ENCODE measurements at regions not wholly inside any gene's neighbourhood (a gene's known extent, or its start where the extent isn't known, plus 50 kb on each side); places are given as distances from the start of the nearest gene placed in this dataset.
A peak's percentile ranks its signal among the peaks of the same experiment; 100 is the strongest.

DNA sequence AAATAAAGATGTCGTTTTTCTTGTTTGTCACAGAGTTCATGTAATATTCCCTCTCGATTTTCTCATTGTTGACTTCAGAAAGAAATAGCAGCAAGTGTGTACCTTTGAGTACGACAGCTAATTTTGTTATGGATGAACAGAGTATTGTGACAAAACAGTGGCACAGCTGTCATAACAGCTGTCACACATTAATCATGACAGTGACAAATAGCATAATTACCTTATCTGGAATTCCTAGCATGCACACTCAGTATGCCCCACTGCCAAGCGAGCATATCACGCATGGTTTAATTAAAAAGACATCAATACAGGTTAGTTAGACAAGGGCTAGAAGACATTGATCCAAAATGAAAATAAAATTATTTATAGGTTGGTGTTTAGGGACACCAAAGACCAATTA lies 375.1 kb downstream of the SPATA31D1 start:
- Mint-ChIP-seq H3K9me3 (no peaks in the 10 kb centered on the region), H3K27ac (peak overlapping the region; percentile 31 to 83 (median 65)), H3K36me3 (ENCODE audit: low read depth) (no peaks in the 10 kb centered on the region), H3K27me3 (ENCODE audit: low read depth) (no peaks in the 10 kb centered on the region), H3K4me1 (peaks cover 44% of the 10 kb centered on the region), H3K4me3 (peak overlapping the region in 1 of 3 experiments; percentile 27)
- TF ChIP-seq, protein P1, sequence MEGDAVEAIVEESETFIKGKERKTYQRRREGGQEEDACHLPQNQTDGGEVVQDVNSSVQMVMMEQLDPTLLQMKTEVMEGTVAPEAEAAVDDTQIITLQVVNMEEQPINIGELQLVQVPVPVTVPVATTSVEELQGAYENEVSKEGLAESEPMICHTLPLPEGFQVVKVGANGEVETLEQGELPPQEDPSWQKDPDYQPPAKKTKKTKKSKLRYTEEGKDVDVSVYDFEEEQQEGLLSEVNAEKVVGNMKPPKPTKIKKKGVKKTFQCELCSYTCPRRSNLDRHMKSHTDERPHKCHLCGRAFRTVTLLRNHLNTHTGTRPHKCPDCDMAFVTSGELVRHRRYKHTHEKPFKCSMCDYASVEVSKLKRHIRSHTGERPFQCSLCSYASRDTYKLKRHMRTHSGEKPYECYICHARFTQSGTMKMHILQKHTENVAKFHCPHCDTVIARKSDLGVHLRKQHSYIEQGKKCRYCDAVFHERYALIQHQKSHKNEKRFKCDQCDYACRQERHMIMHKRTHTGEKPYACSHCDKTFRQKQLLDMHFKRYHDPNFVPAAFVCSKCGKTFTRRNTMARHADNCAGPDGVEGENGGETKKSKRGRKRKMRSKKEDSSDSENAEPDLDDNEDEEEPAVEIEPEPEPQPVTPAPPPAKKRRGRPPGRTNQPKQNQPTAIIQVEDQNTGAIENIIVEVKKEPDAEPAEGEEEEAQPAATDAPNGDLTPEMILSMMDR (IDR thresholded peaks at IDR 0.05; ENCODE audit: unreplicated experiment in 3 of 3), result no peak

DNA sequence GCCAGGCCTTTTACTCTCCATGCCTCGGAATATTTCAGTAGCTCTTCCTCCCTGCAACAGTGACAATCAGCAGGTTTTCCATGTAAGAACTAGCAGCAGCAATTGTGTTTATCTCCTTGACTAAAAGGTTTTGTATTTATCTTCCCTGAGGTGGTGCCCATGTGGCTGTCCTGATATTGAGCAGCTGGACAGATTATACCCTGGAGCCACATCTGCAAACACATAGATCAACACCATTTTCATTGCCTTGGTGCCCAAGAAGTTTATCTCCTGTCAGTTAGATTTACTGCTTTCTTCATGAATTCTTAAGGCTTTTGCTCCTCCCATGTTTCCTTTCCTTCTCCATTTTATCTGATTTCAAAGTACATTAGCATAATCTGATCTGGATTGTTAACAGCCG lies 378.4 kb downstream of the SPATA31D1 start:
- TF ChIP-seq, protein P1 (IDR thresholded peaks at IDR 0.05; ENCODE audit: unreplicated experiment in 3 of 3), result no peak
- Mint-ChIP-seq H3K36me3 (ENCODE audit: low read depth) (no peaks in the 10 kb centered on the region), H3K9me3 (no peaks in the 10 kb centered on the region), H3K4me3 (no peak overlapping the region), H3K4me1 (peaks cover 38% of the 10 kb centered on the region), H3K27ac (peak overlapping the region in 2 of 3 experiments; percentile 16 to 36), H3K27me3 (ENCODE audit: low read depth) (no peaks in the 10 kb centered on the region)

DNA sequence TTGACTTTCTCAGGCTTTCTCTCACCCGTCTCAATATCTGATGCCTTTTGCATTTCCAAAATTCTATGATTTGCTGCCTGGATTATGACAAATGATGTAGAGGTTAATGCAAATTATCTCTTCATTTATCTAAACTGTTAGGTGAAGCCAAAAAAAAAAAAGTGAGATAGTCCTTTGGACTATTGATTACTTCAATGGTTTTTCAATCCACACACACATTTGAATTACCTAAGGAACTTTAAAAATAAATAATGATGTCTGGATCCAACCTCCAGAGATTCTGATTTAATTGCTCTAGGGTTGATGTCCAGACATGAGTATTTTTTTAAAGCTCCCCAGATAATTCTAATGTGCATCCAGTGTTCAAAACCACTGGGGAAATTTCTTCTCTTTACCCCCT lies 379.4 kb downstream of the SPATA31D1 start:
- H3K9me3 Mint-ChIP-seq, result peaks cover 2% of the 10 kb centered on the region

DNA sequence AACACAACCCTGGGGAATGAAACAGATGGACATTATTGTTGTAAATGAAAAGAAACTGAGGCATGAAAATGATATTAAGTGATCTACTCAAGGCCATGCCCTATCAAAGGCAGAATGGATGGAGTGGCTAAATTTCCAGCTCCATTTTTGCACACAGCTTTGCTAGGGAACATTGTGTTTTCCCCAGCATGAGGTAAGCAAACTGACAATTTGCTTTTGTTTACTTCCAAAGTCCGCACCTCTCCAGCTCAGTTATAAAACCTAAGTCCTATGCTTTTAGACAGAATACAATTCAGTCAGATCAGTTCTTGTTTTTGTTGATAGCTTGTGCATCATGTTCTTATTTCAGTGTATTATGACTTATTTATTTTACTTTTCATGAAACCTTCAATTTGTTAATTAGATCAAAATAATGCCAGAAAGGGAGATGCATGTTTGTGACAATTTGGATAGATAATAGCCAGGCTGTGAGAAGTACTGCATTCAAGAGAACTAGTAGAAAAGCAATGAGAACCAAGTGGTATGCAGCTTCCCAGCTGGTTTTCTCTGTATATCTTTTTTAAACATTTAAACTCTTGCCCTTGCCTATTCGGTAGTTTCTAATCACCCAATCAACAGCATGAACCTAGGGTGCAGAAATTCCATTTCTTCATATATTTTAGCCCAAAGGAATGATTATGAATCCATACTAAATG lies 380.8 kb downstream of the SPATA31D1 start:
- TF ChIP-seq, protein P1 (IDR thresholded peaks at IDR 0.05; ENCODE audit: unreplicated experiment in 3 of 3), result no peak
- peaks cover 10% of the 10 kb centered on the region for H3K9me3 Mint-ChIP-seq

More for the DNA sequence above, 379.4 kb downstream of the SPATA31D1 start:
- TF ChIP-seq, protein P1 (IDR thresholded peaks at IDR 0.05; ENCODE audit: unreplicated experiment in 3 of 3), result no peak
- no peak overlapping the region for H3K4me3 Mint-ChIP-seq
- H3K27me3 Mint-ChIP-seq (ENCODE audit: low read depth), result no peaks in the 10 kb centered on the region
- peaks cover 34% of the 10 kb centered on the region for H3K4me1 Mint-ChIP-seq
- H3K36me3 Mint-ChIP-seq (ENCODE audit: low read depth), result no peaks in the 10 kb centered on the region
- no peak overlapping the region for H3K27ac Mint-ChIP-seq

DNA sequence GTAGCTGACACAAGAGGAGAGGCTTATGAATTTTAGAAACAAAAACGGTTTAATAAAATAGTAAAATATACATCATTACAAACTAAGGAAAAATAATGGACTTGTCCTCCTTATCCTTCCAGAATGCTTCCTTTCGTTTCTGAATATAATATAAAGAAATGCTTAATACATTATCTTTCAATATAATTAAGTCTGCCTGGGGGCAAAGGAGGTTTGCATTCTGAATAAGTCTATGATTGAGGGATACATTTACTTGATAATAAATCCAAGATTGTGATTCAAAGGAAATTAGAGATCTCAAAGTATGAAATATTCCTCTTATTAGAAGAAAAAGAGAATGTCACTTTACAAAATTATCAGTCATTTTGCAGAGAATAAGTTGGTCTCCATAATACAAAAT lies 386.5 kb downstream of the SPATA31D1 start:
- Mint-ChIP-seq H3K27ac (no peak overlapping the region), H3K36me3 (ENCODE audit: low read depth) (no peaks in the 10 kb centered on the region), H3K4me3 (no peak overlapping the region), H3K9me3 (peaks cover 32% of the 10 kb centered on the region), H3K4me1 (no peaks in the 10 kb centered on the region), H3K27me3 (ENCODE audit: low read depth) (peaks cover 4% of the 10 kb centered on the region)
- TF ChIP-seq, protein P1 (IDR thresholded peaks at IDR 0.05; ENCODE audit: unreplicated experiment in 3 of 3), result no peak

More for the DNA sequence above, 380.8 kb downstream of the SPATA31D1 start:
- H3K27me3 Mint-ChIP-seq (ENCODE audit: low read depth), result no peaks in the 10 kb centered on the region
- H3K4me1 Mint-ChIP-seq, result peaks cover 20% of the 10 kb centered on the region
- no peaks in the 10 kb centered on the region for H3K36me3 Mint-ChIP-seq (ENCODE audit: low read depth)
- H3K27ac Mint-ChIP-seq, result no peak overlapping the region
- no peak overlapping the region for H3K4me3 Mint-ChIP-seq

DNA sequence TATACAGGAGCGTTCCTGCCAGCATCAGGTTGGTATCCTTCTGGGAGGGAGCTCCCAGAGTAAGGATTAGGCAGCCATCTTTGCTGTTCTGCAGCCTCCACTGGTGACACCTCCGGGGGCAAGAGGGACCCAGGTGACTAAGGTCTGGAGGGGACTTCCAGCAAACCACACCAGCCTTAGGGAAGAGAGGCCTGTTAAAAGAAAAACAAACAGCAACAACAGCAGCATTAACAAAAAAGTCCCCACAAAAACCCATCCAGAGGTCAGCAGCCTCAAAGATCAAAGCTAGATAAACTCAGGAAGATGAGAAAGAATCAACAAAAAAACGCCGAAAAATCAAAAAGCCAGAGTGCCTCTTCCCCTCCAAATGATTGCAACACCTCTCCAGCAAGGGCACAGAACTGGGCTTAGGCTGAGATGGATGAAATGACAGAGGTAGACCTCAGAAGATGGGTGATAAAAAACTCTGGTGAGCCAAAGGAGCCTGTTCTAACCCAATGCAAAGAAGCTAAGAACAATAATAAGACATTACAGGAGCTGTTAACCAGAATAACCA lies 388.2 kb downstream of the SPATA31D1 start:
- H3K4me3 Mint-ChIP-seq, result no peak overlapping the region
- TF ChIP-seq, protein P1 (IDR thresholded peaks at IDR 0.05; ENCODE audit: unreplicated experiment in 3 of 3), result no peak
- H3K4me1 Mint-ChIP-seq, result no peaks in the 10 kb centered on the region
- H3K27me3 Mint-ChIP-seq (ENCODE audit: low read depth), result peaks cover 4% of the 10 kb centered on the region
- no peak overlapping the region for H3K27ac Mint-ChIP-seq
- H3K36me3 Mint-ChIP-seq (ENCODE audit: low read depth), result no peaks in the 10 kb centered on the region
- H3K9me3 Mint-ChIP-seq, result peaks cover 32% of the 10 kb centered on the region

All from nephron (organoid).